Brain microvascular endothelial cell (primary cell): ENCODE measurements at regions not wholly inside any gene's neighbourhood (a gene's known extent, or its start where the extent isn't known, plus 50 kb on each side); places are given as distances from the start of the nearest gene placed in this dataset.

Source experiments
- DNase-seq: peaks from one replicate; pipeline ENCODE4 v3.0.0-alpha.2; 2020
- H3K27ac ChIP-seq: fragments of 250-450 bp; sonication (Bioruptor Pico); 2 replicates; pipeline ENCODE4 v1.5.1; 2020; ENCODE audit warnings: mild to moderate bottlenecking, moderate library complexity
- H3K27me3 ChIP-seq: fragments of 250-450 bp; sonication (Bioruptor Pico); replicated peaks from 2 replicates; pipeline ENCODE4 v1.5.1; 2020; ENCODE audit warnings: mild to moderate bottlenecking
- H3K36me3 ChIP-seq: fragments of 250-450 bp; sonication (Bioruptor Pico); replicated peaks from 2 replicates; pipeline ENCODE4 v1.5.1; 2020; ENCODE audit warnings: mild to moderate bottlenecking
- H3K4me3 ChIP-seq: 2 replicates; pipeline ENCODE4 v1.5.1; 2011; ENCODE audit warnings: low read depth, mild to moderate bottlenecking, control low read depth, low read length, moderate library complexity
- CTCF ChIP-seq: IDR thresholded peaks from 2 replicates; pipeline ENCODE4 v1.5.1; 2011; ENCODE audit warnings: low read depth, mild to moderate bottlenecking, moderate library complexity, low read length, control low read depth, inconsistent platforms; ENCODE audit errors: missing control alignments
- in situ Hi-C: cut with HindIII; loops from 2 replicates; pipeline ENCODE4 v1.10.0; 2017; ENCODE audit warnings: low sequenced_read_pairs, low pct_ligation_motif_present

GRCh38 chr6:128723667-128724066 lies 159.3 kb upstream of the LAMA2 start:
- Histone ChIP-seq H3K36me3 (no peaks in the 10 kb centered on the region), H3K27ac (no peak overlapping the region), H3K4me3 (no peak overlapping the region), H3K27me3 (no peaks in the 10 kb centered on the region)
- in situ Hi-C loops: no loop called here
- TF ChIP-seq CTCF: no peak
- DNase-seq: peak; percentile 15

GRCh38 chr6:128720891-128721290 lies 162.0 kb upstream of the LAMA2 start:
- in situ Hi-C loops: no loop called here
- Histone ChIP-seq H3K36me3 (no peaks in the 10 kb centered on the region), H3K27me3 (no peaks in the 10 kb centered on the region), H3K27ac (no peak overlapping the region), H3K4me3 (no peak overlapping the region)
- TF ChIP-seq CTCF: no peak
- no peak for DNase-seq

GRCh38 chr6:128719786-128720185 lies 163.2 kb upstream of the LAMA2 start:
- Histone ChIP-seq H3K36me3 (no peaks in the 10 kb centered on the region), H3K4me3 (no peak overlapping the region), H3K27me3 (no peaks in the 10 kb centered on the region), H3K27ac (no peak overlapping the region)
- in situ Hi-C loops: no loop called here
- DNase-seq: no peak
- TF ChIP-seq CTCF: no peak

- in situ Hi-C loops: no loop called here
- H3K27ac ChIP-seq: no peak overlapping the region
- no peak overlapping the region for H3K4me3 ChIP-seq
- DNase-seq: no peak
- H3K27me3 ChIP-seq: no peaks in the 10 kb centered on the region
- no peak for TF ChIP-seq CTCF
- no peaks in the 10 kb centered on the region for H3K36me3 ChIP-seq
These were observed 169.5 kb upstream of the LAMA2 start for GRCh38 chr6:128713461-128713860.

- no peak for TF ChIP-seq CTCF
- Histone ChIP-seq H3K27me3 (no peaks in the 10 kb centered on the region), H3K36me3 (no peaks in the 10 kb centered on the region), H3K27ac (no peak overlapping the region), H3K4me3 (no peak overlapping the region)
- no peak for DNase-seq
- in situ Hi-C loops: no loop called here
These were observed 170.0 kb upstream of the LAMA2 start for GRCh38 chr6:128712898-128713297.

- no peak for TF ChIP-seq CTCF
- DNase-seq: no peak
- Histone ChIP-seq H3K4me3 (no peak overlapping the region), H3K36me3 (no peaks in the 10 kb centered on the region), H3K27me3 (no peaks in the 10 kb centered on the region), H3K27ac (no peak overlapping the region)
- in situ Hi-C loops: no loop called here
These were observed 171.8 kb upstream of the LAMA2 start for GRCh38 chr6:128711149-128711548.
